Transverse colon (tissue), 4 donors: ENCODE measurements at regions not wholly inside any gene's neighbourhood (a gene's known extent, or its start where the extent isn't known, plus 50 kb on each side); places are given as distances from the start of the nearest gene placed in this dataset.

Experiments
- DNase-seq: peaks from one replicate; pipeline ENCODE4 v3.0.0-alpha.2; 2019
- H3K27ac ChIP-seq, 4 donors: fragments of 200-600 bp; sonication (generic); 2 replicates each; pipeline ENCODE4 v1.5.1; 2016 to 2018; ENCODE audit warnings: inconsistent platforms in 4 of 4
- H3K27me3 ChIP-seq: fragments of 200-600 bp; sonication (generic); 2 replicates; pipeline ENCODE4 v1.5.1; 2017; ENCODE audit warnings: inconsistent platforms
- H3K36me3 ChIP-seq, 4 donors: fragments of 200-600 bp; sonication (generic); 2 replicates each; pipeline ENCODE4 v1.5.1; 2017 to 2019; ENCODE audit warnings: inconsistent platforms in 4 of 4
- H3K4me1 ChIP-seq, 4 donors: fragments of 200-600 bp; sonication (generic); 2 replicates each; pipeline ENCODE4 v1.5.1; 2017 to 2020; ENCODE audit warnings: inconsistent platforms in 4 of 4
- H3K4me3 ChIP-seq, 4 donors: fragments of 200-600 bp; sonication (generic); 1 replicate in 1 of 4; 2 replicates in 3 of 4; pipeline versions ENCODE4 v1.5.1 to v1.6.1; 2017 to 2019; ENCODE audit warnings: inconsistent platforms in 4 of 4
- H3K9me3 ChIP-seq, 2 donors: fragments of 200-600 bp; sonication (generic); 2 replicates each; pipeline ENCODE4 v1.5.1; 2017 to 2019; ENCODE audit warnings: inconsistent platforms in 2 of 2
- CTCF ChIP-seq, 5 experiments: fragments of 200-600 bp in 3 of 5; fragments of 450-650 bp in 2 of 5; sonication (generic) in 3 of 5; IDR thresholded peaks; 1 replicate in 2 of 5; 2 replicates in 3 of 5; pipeline ENCODE4 v1.5.1; 2016 to 2017; ENCODE audit warnings: antibody characterized with exemption in 5 of 5, inconsistent platforms in 3 of 5, mild to moderate bottlenecking in 2 of 5, moderate library complexity in 1 of 5
- EP300 ChIP-seq: sonication (generic); formaldehyde crosslinking; IDR thresholded peaks from one replicate; pipeline ENCODE4 v1.6.1; 2017; ENCODE audit warnings: antibody characterized with exemption, low read depth
- POLR2A ChIP-seq: fragments of 450-650 bp; IDR thresholded peaks from one replicate; pipeline ENCODE4 v1.6.1; 2016; ENCODE audit warnings: antibody characterized with exemption, mild to moderate bottlenecking, moderate library complexity
- POLR2AphosphoS5 ChIP-seq, 3 donors: sonication (generic); formaldehyde crosslinking; IDR thresholded peaks; one replicate each; pipeline ENCODE4 v1.6.1; 2016; ENCODE audit warnings: antibody characterized with exemption in 3 of 3
- WGBS, 2 donors: methylation state at CpG; one replicate each; pipeline ENCODE4 v1.1.5; 2018; ENCODE audit warnings: low coverage in 1 of 2; 5-methylcytosine and 5-hydroxymethylcytosine counted together
- in situ Hi-C, 4 donors: fragments of 200-750 bp; cut with MboI; loops; one replicate each; pipeline versions ENCODE4 v1.15.0 to v1.15.1; 2017; ENCODE audit warnings: low sequenced_read_pairs in 3 of 4, low pct_ligation_motif_present in 1 of 4, low pct_unique_long_range_greater_than_20kb in 1 of 4
- intact Hi-C: fragments of 100-400 bp; cut with DNase I; formaldehyde crosslinking; loops from one replicate; pipeline ENCODE4 v1.15.1; 2023; ENCODE audit warnings: low total_unique reads

DNA sequence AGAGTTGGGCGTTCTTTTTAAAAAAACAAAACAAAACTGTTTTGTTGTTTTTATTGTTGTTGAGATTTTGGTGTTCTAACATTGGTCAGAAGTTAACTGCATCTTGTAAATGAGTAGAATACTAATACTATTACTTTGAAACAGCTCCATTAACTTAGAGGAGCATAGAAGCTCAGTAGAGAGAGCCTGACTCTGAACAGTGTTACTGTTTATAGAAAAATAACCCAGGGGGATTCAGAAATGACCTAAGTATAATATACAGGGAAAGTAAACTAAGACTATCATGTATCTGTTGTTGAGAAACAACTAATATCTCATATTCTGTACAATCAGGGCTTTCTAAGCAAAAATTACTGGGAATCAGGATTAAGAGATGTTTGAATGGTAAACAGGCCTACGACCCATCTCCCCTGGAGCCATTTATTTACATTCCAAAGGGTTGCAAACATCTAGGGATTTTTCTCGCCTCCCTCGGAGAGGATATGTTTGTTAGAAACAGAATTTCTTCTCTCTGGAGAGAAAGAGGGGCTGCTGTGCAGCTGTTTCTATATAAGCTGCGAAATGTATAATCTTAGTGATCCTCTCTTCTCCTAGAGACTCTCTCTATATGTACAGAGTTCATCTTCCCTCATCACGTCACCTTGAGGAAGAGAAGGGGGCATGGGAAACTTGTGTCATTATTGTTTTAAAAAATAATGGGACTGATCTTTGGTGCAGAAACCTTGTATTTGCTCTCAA is 827.5 kb upstream of the DPPA4 start:
- 63 to 66% methylated on average over 5 to 6 of the region's 6 CpGs for WGBS, 2 donors
- in situ Hi-C loops (no loop called here), intact Hi-C loops (no loop called here)
- DNase-seq: no peak
- H3K4me3 ChIP-seq: no peak overlapping the region
- no peaks in the 10 kb centered on the region for H3K36me3 ChIP-seq
- no peaks in the 10 kb centered on the region for H3K4me1 ChIP-seq
- TF ChIP-seq POLR2AphosphoS5 (IDR thresholded peaks at IDR 0.05): no peak
- no peak for TF ChIP-seq CTCF (IDR thresholded peaks at IDR 0.05)
- no peak for TF ChIP-seq EP300
- TF ChIP-seq POLR2A: no peak
- peak overlapping the region in 1 of 4 donors; percentile 19 for H3K27ac ChIP-seq
- H3K9me3 ChIP-seq: no peaks in the 10 kb centered on the region
- no peaks in the 10 kb centered on the region for H3K27me3 ChIP-seq

- H3K36me3 ChIP-seq: no peaks in the 10 kb centered on the region
- peak overlapping the region in 1 of 4 donors; percentile 19 for H3K27ac ChIP-seq
- intact Hi-C loops: no loop called here
Observed at GRCh38 chr3:110165370-110165743, 828.0 kb upstream of the DPPA4 start.

DNA sequence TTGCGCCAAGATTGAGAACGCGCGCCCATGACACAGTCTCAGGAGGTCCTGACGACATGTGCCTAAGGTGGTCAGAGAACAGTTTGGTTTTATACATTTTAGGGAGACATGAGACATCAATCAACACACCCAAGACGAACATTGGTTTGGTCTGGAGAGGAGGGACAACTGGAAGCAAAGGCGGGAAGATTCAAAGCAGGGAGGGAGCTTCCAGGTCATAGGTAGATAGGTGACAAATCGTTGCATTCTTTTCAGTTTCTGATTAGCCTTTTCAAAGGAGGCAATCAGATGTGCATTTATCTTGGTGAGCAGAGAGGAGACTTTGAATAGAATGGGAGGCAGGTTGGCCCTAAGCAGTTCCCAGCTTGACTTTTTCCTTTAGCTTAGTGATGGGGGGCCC is 828.4 kb upstream of the DPPA4 start:
- 72 to 73% methylated on average over 7 to 8 of the region's 8 CpGs for WGBS, 2 donors
- H3K4me3 ChIP-seq: no peak overlapping the region
- H3K27ac ChIP-seq: no peak overlapping the region
- in situ Hi-C loops (no loop called here), intact Hi-C loops (no loop called here)
- no peaks in the 10 kb centered on the region for H3K9me3 ChIP-seq
- no peak for TF ChIP-seq EP300
- no peak for TF ChIP-seq POLR2A
- TF ChIP-seq CTCF (IDR thresholded peaks at IDR 0.05): no peak
- TF ChIP-seq POLR2AphosphoS5 (IDR thresholded peaks at IDR 0.05): no peak
- no peak for DNase-seq
- no peaks in the 10 kb centered on the region for H3K27me3 ChIP-seq
- no peaks in the 10 kb centered on the region for H3K36me3 ChIP-seq
- H3K4me1 ChIP-seq: no peaks in the 10 kb centered on the region

More at GRCh38 chr3:110165370-110165743, 828.0 kb upstream of the DPPA4 start:
- Histone ChIP-seq H3K4me3 (no peak overlapping the region), H3K27me3 (no peaks in the 10 kb centered on the region), H3K9me3 (no peaks in the 10 kb centered on the region), H3K4me1 (no peaks in the 10 kb centered on the region)
- in situ Hi-C loops: no loop called here
- 50 to 63% methylated on average over 3 of the region's 3 CpGs for WGBS, 2 donors
- DNase-seq: no peak
- TF ChIP-seq POLR2AphosphoS5 (IDR thresholded peaks at IDR 0.05) (no peak), POLR2A (no peak), CTCF (IDR thresholded peaks at IDR 0.05) (no peak), EP300 (no peak)

DNA sequence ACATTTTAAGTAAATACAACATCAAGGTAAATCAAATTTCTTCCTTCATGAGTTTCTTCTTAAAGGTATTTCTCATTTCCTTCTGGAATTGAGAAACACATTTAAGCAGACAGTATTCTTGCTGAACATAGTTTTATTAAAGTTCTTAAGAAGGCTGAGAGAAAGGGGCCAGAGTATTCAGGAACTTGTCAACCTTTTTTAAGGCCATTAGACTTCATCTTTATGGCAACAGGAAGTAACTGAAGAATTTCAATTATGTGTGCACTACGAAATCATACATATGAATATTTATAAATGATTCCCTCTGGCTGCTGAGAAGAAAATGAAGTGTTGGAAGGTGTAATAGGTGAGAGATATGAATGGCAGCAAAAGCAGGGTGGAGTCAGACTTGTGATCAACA is 829.4 kb upstream of the DPPA4 start:
- Histone ChIP-seq H3K36me3 (no peaks in the 10 kb centered on the region), H3K27me3 (no peaks in the 10 kb centered on the region), H3K4me3 (no peak overlapping the region), H3K27ac (no peak overlapping the region), H3K9me3 (no peaks in the 10 kb centered on the region), H3K4me1 (no peaks in the 10 kb centered on the region)
- WGBS, 2 donors: 40% methylated on average over 1 of the region's 1 CpG; no CpG with 5 or more reads in 1 of the 2 donors
- in situ Hi-C loops: no loop called here
- DNase-seq: no peak
- TF ChIP-seq CTCF (IDR thresholded peaks at IDR 0.05) (no peak), EP300 (no peak), POLR2A (no peak), POLR2AphosphoS5 (IDR thresholded peaks at IDR 0.05) (no peak)
- intact Hi-C loops: no loop called here
